HepG2 (cell line): ENCODE measurements at regions not wholly inside any gene's neighbourhood (a gene's known extent, or its start where the extent isn't known, plus 50 kb on each side); places are given as distances from the start of the nearest gene placed in this dataset.

Source experiments
- FIP1L1 ChIP-seq: fragments of 200-400 bp; formaldehyde crosslinking; IDR thresholded peaks from 2 replicates; pipeline ENCODE4 v1.6.1; 2018; ENCODE audit warnings: low read depth, mild to moderate bottlenecking, low read length, moderate library complexity, borderline replicate concordance; ENCODE audit not compliant: insufficient read depth
- GTF3A ChIP-seq: sonication (generic); formaldehyde crosslinking; conservative IDR thresholded peaks from 2 replicates; pipeline ENCODE4 v1.4.0; 2020; ENCODE audit warnings: mild to moderate bottlenecking, missing genetic modification reagents
- MTA3 ChIP-seq: sonication (generic); formaldehyde crosslinking; IDR thresholded peaks from 2 replicates; pipeline ENCODE4 v1.4.0; 2020; ENCODE audit warnings: missing genetic modification reagents
- NFRKB ChIP-seq: fragments of 450-650 bp; IDR thresholded peaks from 2 replicates; pipeline ENCODE4 v1.6.1; 2017
- POLR2A ChIP-seq, 2 experiments: IDR thresholded peaks; 2 replicates each; pipeline ENCODE4 v1.6.1; 2011; ENCODE audit warnings: low read depth in 2 of 2, low read length in 2 of 2, mild to moderate bottlenecking in 1 of 2, moderate library complexity in 1 of 2; ENCODE audit not compliant: insufficient read depth in 1 of 2
- RAD51 ChIP-seq: fragments of 450-650 bp; IDR thresholded peaks from 2 replicates; pipeline ENCODE4 v1.6.1; 2016; ENCODE audit warnings: borderline replicate concordance
- ZFP90 ChIP-seq: sonication (generic); formaldehyde crosslinking; IDR thresholded peaks from 2 replicates; pipeline ENCODE4 v1.8.0; 2022; ENCODE audit warnings: missing genetic modification reagents, mild to moderate bottlenecking, inconsistent platforms, borderline replicate concordance
- ZNF12 ChIP-seq: sonication (generic); formaldehyde crosslinking; IDR thresholded peaks from 2 replicates; pipeline ENCODE4 v1.5.0; 2020; ENCODE audit warnings: missing genetic modification reagents
- TF ChIP-seq, protein P1 (sequence below): sonication (generic); formaldehyde crosslinking; IDR thresholded peaks from 2 replicates; pipeline ENCODE4 v1.5.0; 2020; ENCODE audit warnings: mild to moderate bottlenecking, missing genetic modification reagents, moderate library complexity
- TF ChIP-seq, protein P2 (sequence below): sonication (generic); formaldehyde crosslinking; IDR thresholded peaks from 2 replicates; pipeline ENCODE4 v1.8.1; 2022; ENCODE audit warnings: low read depth, mild to moderate bottlenecking, missing genetic modification reagents
- TF ChIP-seq, protein P3 (sequence below): sonication (generic); formaldehyde crosslinking; IDR thresholded peaks from 2 replicates; pipeline ENCODE4 v1.4.0; 2020; ENCODE audit warnings: missing genetic modification reagents, borderline replicate concordance
- TF ChIP-seq, protein P4 (sequence below): sonication (generic); formaldehyde crosslinking; IDR thresholded peaks from 2 replicates; pipeline ENCODE4 v1.4.0; 2020; ENCODE audit warnings: missing genetic modification reagents

DNA sequence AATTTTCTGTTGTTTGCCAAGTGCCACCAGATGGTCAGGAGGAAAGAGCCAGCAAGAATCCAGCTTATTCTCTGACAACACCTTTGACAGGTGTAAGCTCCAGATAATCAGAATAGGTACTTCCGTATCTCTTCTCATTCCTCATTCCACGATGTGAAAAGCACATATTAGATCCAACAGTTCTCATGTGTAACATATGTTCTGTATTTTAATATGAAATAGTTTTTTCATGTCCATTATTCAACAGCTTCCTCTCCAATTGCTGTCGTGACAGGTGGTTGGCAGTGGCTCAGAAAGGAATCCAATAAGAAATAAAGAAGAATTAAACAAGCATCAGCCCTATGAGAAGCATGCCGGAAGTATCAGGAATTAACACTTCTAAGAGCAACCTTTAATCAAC is 1624.7 kb downstream of the MRPL39 start:
- TF ChIP-seq NFRKB (no peak), FIP1L1 (no peak), MTA3 (CRISPR knock-in tag) (no peak), RAD51 (no peak), ZFP90 (CRISPR knock-in tag) (no peak), GTF3A (CRISPR knock-in tag) (no peak), POLR2A (IDR thresholded peaks at IDR 0.05; ENCODE audit: insufficient read depth in 1 of 2, low read depth in 2 of 2, low read length in 2 of 2) (no peak), ZNF12 (CRISPR knock-in tag) (no peak)
- TF ChIP-seq, protein P1, sequence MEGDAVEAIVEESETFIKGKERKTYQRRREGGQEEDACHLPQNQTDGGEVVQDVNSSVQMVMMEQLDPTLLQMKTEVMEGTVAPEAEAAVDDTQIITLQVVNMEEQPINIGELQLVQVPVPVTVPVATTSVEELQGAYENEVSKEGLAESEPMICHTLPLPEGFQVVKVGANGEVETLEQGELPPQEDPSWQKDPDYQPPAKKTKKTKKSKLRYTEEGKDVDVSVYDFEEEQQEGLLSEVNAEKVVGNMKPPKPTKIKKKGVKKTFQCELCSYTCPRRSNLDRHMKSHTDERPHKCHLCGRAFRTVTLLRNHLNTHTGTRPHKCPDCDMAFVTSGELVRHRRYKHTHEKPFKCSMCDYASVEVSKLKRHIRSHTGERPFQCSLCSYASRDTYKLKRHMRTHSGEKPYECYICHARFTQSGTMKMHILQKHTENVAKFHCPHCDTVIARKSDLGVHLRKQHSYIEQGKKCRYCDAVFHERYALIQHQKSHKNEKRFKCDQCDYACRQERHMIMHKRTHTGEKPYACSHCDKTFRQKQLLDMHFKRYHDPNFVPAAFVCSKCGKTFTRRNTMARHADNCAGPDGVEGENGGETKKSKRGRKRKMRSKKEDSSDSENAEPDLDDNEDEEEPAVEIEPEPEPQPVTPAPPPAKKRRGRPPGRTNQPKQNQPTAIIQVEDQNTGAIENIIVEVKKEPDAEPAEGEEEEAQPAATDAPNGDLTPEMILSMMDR (CRISPR knock-in tag), result no peak
- TF ChIP-seq, protein P2, sequence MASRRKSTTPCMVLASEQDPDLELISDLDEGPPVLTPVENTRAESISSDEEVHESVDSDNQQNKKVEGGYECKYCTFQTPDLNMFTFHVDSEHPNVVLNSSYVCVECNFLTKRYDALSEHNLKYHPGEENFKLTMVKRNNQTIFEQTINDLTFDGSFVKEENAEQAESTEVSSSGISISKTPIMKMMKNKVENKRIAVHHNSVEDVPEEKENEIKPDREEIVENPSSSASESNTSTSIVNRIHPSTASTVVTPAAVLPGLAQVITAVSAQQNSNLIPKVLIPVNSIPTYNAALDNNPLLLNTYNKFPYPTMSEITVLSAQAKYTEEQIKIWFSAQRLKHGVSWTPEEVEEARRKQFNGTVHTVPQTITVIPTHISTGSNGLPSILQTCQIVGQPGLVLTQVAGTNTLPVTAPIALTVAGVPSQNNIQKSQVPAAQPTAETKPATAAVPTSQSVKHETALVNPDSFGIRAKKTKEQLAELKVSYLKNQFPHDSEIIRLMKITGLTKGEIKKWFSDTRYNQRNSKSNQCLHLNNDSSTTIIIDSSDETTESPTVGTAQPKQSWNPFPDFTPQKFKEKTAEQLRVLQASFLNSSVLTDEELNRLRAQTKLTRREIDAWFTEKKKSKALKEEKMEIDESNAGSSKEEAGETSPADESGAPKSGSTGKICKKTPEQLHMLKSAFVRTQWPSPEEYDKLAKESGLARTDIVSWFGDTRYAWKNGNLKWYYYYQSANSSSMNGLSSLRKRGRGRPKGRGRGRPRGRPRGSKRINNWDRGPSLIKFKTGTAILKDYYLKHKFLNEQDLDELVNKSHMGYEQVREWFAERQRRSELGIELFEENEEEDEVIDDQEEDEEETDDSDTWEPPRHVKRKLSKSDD (CRISPR knock-in tag), result no peak
- TF ChIP-seq, protein P3, sequence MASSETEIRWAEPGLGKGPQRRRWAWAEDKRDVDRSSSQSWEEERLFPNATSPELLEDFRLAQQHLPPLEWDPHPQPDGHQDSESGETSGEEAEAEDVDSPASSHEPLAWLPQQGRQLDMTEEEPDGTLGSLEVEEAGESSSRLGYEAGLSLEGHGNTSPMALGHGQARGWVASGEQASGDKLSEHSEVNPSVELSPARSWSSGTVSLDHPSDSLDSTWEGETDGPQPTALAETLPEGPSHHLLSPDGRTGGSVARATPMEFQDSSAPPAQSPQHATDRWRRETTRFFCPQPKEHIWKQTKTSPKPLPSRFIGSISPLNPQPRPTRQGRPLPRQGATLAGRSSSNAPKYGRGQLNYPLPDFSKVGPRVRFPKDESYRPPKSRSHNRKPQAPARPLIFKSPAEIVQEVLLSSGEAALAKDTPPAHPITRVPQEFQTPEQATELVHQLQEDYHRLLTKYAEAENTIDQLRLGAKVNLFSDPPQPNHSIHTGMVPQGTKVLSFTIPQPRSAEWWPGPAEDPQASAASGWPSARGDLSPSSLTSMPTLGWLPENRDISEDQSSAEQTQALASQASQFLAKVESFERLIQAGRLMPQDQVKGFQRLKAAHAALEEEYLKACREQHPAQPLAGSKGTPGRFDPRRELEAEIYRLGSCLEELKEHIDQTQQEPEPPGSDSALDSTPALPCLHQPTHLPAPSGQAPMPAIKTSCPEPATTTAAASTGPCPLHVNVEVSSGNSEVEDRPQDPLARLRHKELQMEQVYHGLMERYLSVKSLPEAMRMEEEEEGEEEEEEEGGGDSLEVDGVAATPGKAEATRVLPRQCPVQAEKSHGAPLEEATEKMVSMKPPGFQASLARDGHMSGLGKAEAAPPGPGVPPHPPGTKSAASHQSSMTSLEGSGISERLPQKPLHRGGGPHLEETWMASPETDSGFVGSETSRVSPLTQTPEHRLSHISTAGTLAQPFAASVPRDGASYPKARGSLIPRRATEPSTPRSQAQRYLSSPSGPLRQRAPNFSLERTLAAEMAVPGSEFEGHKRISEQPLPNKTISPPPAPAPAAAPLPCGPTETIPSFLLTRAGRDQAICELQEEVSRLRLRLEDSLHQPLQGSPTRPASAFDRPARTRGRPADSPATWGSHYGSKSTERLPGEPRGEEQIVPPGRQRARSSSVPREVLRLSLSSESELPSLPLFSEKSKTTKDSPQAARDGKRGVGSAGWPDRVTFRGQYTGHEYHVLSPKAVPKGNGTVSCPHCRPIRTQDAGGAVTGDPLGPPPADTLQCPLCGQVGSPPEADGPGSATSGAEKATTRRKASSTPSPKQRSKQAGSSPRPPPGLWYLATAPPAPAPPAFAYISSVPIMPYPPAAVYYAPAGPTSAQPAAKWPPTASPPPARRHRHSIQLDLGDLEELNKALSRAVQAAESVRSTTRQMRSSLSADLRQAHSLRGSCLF, result no peak
- TF ChIP-seq, protein P4, sequence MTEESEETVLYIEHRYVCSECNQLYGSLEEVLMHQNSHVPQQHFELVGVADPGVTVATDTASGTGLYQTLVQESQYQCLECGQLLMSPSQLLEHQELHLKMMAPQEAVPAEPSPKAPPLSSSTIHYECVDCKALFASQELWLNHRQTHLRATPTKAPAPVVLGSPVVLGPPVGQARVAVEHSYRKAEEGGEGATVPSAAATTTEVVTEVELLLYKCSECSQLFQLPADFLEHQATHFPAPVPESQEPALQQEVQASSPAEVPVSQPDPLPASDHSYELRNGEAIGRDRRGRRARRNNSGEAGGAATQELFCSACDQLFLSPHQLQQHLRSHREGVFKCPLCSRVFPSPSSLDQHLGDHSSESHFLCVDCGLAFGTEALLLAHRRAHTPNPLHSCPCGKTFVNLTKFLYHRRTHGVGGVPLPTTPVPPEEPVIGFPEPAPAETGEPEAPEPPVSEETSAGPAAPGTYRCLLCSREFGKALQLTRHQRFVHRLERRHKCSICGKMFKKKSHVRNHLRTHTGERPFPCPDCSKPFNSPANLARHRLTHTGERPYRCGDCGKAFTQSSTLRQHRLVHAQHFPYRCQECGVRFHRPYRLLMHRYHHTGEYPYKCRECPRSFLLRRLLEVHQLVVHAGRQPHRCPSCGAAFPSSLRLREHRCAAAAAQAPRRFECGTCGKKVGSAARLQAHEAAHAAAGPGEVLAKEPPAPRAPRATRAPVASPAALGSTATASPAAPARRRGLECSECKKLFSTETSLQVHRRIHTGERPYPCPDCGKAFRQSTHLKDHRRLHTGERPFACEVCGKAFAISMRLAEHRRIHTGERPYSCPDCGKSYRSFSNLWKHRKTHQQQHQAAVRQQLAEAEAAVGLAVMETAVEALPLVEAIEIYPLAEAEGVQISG (CRISPR knock-in tag), result no peak
